ENCODE measurements at regions not wholly inside any gene's neighbourhood (a gene's known extent, or its start where the extent isn't known, plus 50 kb on each side); places are given as distances from the start of the nearest gene placed in this dataset.

GRCh38 chr3:176861137-176861536 is 336.1 kb downstream of the TBL1XR1 start:
- intact Hi-C loops (cut with DNase I; ENCODE audit: low total_unique reads): no loop called here

GRCh38 chr3:176856721-176857120 is 340.6 kb downstream of the TBL1XR1 start:
- Histone ChIP-seq H3K36me3 (no peaks in the 10 kb centered on the region), H3K4me3 (no peak overlapping the region), H3K9me3 (no peaks in the 10 kb centered on the region), H3K27ac (no peak overlapping the region), H3K27me3 (no peaks in the 10 kb centered on the region), H3K4me1 (peaks cover 0 to 8% (median 2%) of the 10 kb centered on the region in 4 donors)
- TF ChIP-seq CTCF (IDR thresholded peaks at IDR 0.05): no peak
- DNase-seq: no peak
- intact Hi-C loops (cut with DNase I; ENCODE audit: low total_unique reads): no loop called here

More at GRCh38 chr3:176861137-176861536, 336.1 kb downstream of the TBL1XR1 start:
- Histone ChIP-seq H3K9me3 (no peaks in the 10 kb centered on the region), H3K4me1 (no peaks in the 10 kb centered on the region), H3K27ac (no peak overlapping the region), H3K27me3 (no peaks in the 10 kb centered on the region), H3K4me3 (no peak overlapping the region), H3K36me3 (no peaks in the 10 kb centered on the region)
- no peak for TF ChIP-seq CTCF (IDR thresholded peaks at IDR 0.05)
- no peak for DNase-seq

GRCh38 chr3:176855901-176856486 is 341.3 kb downstream of the TBL1XR1 start:
- no peak overlapping the region for H3K27ac ChIP-seq
- no peak for DNase-seq
- no peaks in the 10 kb centered on the region for H3K27me3 ChIP-seq
- H3K36me3 ChIP-seq: no peaks in the 10 kb centered on the region
- no peak for TF ChIP-seq CTCF (IDR thresholded peaks at IDR 0.05)
- peaks cover 0 to 9% (median 2%) of the 10 kb centered on the region in 4 donors for H3K4me1 ChIP-seq
- intact Hi-C loops (cut with DNase I; ENCODE audit: low total_unique reads): no loop called here
- no peak overlapping the region for H3K4me3 ChIP-seq
- no peaks in the 10 kb centered on the region for H3K9me3 ChIP-seq

GRCh38 chr3:176855213-176855612 is 342.1 kb downstream of the TBL1XR1 start:
- Histone ChIP-seq H3K27ac (no peak overlapping the region), H3K9me3 (no peaks in the 10 kb centered on the region), H3K36me3 (no peaks in the 10 kb centered on the region), H3K27me3 (no peaks in the 10 kb centered on the region), H3K4me1 (peaks cover 0 to 9% (median 2%) of the 10 kb centered on the region in 4 donors), H3K4me3 (no peak overlapping the region)
- no peak for DNase-seq
- no peak for TF ChIP-seq CTCF (IDR thresholded peaks at IDR 0.05)
- intact Hi-C loops (cut with DNase I; ENCODE audit: low total_unique reads): no loop called here

GRCh38 chr3:176850498-176850897 is 346.8 kb downstream of the TBL1XR1 start:
- intact Hi-C loops (cut with DNase I; ENCODE audit: low total_unique reads): no loop called here
- no peak for TF ChIP-seq CTCF (IDR thresholded peaks at IDR 0.05)
- no peaks in the 10 kb centered on the region for H3K27me3 ChIP-seq
- H3K4me1 ChIP-seq: peaks cover 0 to 20% (median 2%) of the 10 kb centered on the region in 4 donors
- H3K9me3 ChIP-seq: no peaks in the 10 kb centered on the region
- H3K4me3 ChIP-seq: no peak overlapping the region
- H3K36me3 ChIP-seq: no peaks in the 10 kb centered on the region
- no peak for DNase-seq
- H3K27ac ChIP-seq: no peak overlapping the region
